GM19351 (cell line): ENCODE measurements at regions not wholly inside any gene's neighbourhood (a gene's known extent, or its start where the extent isn't known, plus 50 kb on each side); places are given as distances from the start of the nearest gene placed in this dataset.

ENCODE experiments used
- ATAC-seq: cut with Tn5 transposase; IDR thresholded peaks from one replicate; pipeline ENCODE4 v1.9.1; 2021; ENCODE audit warnings: mild to moderate bottlenecking, moderate library complexity; ENCODE audit not compliant: unreplicated experiment

DNA sequence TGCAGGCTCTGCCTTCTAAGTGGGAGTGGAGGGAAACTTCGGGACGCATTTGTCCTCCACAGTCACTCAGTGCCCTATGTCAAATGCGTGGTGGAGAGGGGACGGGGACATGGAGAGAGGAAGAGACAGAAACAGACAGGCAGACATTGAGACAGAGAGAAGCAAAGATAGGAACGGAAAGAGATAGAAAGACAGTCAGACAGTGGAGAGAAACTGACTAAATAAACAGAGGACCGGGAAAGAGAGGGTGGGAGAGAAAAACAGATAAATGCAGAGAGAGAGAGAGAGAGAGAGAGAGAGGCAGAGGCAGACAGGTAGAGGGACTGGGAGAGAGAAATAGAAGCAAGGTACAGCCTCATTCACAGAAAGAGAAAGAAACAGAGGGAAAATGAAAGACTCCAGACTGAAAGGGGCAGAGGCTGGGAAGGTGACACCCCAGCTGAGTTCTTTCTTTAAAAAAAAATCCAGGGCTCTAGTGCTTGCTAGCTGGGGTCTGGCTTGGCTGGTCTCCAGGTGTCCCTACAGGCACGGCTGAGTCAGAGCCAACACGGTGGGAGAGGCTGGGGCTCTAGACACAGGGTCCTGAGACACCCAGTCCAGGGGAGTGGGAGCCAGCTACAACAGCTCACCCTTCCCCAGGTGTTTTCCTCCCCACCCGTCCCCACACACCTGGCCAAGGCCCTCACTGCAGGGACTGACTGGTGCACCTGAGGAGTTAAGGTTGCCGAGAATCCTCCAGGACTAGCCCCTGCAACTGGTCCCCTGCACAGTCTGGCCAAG, 506.1 kb upstream of the PROK2 start:
- no peak for ATAC-seq

DNA sequence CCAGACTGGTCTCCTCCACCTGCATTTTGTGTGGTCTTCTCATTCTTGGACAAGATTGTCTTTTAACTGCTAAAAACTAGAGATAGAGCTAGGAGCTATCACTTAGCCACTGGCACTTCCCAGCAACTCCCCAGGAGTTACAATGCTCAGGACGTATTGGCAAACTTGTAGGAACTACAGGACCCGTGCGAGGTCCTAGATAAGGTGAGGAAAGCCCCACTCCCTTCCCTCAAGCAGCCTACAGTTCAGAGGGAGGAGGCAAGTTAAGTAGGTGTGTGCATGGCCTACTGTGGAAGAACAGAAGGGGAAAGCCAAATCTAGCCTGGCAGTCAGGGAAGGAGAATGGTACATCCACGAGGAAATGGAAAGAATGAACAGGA, 504.7 kb upstream of the PROK2 start:
- ATAC-seq, result no peak

DNA sequence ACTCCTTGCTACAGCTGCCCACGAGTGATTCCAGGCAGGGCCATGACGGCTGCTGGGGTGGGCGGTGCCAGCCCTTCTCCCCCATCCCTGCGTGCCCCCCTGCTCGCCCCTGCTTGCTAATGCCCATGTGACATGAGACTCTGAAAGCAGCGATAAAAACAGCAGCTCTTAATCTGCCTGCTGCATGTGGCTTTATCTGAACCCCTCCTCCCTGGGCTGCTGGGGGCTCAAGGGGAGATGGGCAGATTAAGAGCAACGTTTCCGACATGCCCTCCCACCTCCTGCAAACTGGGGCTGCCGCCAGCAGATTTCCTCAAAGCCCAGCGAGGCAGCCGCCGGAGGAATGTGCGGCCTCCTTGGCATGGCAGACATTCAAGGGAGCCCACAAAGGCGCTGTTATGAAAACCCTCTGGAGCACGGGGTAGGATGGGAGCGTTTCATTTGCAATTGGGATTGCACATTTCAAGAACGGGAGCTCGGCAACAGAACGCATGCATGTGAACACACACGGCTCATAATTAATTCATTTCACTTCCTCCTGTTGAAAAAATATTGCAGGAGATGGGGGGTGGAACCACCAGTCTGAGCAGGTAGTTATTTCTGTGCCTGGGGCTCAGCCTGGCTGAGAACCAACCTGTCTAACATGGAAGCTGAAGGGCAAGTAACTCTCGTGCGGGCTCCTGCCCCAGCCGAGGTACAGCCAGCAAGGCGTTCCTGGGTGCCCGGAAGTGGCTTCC, 504.2 kb upstream of the PROK2 start:
- ATAC-seq, result peak; percentile 73

DNA sequence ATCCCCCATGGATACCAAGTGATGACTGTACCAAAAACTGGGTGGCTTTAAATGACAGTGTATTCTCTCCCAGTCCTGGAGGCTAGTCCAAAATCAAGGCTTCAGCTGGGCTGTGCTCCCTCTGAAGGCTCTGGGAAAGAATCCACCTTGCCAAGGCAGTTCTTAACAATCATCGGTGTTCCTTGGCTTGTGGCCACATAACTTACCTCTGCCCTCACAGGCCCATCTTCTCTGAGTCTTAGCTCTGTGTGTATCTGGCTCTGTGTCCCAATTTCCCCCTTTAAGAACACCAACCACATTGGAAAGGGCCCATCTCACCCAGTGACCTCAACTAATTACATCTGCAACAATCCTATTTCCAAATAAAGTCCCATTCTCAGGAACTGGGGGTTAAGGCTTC, 503.0 kb upstream of the PROK2 start:
- no peak for ATAC-seq

DNA sequence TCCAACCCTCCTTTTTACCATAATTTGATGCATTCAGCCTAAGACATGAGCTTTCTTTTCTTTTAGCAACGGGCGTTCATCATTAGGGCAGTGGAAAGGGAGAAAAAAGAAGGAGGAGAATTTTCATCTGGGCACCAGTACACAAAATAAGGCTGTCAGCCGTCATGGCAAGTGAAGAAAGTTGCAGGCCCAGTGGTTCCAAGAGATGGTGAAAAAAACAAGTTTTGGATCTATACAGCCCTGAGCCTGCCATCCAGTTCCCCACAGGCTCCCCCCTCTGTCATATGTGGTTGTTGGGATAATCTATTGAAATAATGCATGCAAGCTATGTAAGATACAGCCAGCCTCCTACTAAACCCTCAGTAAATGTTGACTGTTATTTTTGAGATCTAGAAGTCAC, 500.6 kb upstream of the PROK2 start:
- ATAC-seq, result no peak

DNA sequence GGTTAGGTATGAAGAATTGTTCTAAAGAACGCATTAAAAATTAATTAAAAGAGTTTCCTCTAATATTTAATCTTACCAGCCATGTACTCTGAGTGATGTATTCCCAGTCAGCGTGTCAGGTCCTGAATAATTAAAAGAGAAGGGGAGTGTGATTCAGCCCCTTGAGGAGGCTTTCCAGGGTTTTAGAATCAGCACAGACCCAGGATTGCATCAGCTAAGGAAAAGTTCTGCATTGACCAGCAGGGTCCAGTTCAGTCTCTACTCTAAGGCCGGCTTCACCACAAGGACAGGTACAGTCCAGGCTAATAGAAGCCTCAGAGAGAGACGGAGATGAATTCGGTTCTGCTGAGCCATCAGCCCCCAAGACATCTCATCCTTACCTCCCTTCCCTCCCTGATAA, 499.5 kb upstream of the PROK2 start:
- no peak for ATAC-seq

DNA sequence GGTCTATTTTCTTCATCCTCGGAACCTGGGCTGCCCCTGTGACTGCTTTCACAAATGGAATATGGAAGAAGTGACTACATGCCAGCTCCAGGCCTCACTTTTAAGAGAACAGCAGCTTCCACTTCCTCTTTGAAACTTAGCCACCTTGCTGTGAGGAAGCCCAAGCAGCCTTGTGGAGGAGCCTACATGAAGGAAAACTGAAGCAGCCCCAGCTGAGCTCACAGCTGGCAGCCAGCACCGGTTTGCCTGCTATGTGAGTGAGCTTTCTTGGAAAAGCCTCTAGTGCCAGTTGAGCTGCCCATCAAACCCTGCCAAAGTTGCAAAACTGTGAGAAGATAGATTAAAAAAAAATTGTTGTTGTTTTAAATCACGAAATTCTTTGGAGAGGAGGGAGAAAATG, 498.0 kb upstream of the PROK2 start:
- no peak for ATAC-seq

DNA sequence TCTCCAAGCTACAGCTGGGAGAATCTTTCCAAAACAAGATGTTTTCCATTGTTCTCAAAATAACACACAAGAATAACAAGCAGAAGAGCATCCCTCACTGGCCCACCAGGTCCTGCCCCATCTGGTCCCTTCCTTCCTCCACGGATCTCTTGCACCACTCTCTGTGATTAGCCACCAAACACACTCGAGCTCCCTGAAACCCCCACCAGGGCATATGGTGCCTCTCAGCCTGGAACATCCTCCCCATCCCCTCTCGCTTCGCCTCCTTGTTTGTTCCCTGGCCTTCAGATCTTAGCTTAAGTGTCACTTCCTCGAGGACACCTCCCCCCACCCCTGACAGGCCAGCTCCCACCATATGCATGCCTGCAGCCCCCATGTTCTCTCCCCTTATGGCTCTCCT, 496.6 kb upstream of the PROK2 start:
- ATAC-seq, result no peak

DNA sequence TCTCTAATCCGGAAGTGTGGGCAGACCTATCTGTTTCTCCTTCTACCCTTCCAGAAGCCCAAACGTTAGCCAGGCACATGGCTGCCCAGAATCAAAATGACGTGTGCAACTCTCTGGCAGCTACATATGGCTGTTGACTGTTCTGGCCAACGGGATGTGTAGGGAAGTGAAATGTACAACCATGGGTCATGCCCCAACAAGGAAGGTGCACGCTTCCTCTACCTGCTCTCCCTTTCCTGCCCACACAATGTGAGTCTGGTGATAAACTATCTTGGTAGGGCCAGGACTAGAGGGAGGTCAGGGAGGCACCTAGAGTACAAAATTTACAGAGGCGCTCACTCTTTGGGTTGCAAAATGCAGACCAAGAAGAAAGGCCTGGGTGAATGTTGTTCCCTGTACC, 495.9 kb upstream of the PROK2 start:
- ATAC-seq, result no peak

DNA sequence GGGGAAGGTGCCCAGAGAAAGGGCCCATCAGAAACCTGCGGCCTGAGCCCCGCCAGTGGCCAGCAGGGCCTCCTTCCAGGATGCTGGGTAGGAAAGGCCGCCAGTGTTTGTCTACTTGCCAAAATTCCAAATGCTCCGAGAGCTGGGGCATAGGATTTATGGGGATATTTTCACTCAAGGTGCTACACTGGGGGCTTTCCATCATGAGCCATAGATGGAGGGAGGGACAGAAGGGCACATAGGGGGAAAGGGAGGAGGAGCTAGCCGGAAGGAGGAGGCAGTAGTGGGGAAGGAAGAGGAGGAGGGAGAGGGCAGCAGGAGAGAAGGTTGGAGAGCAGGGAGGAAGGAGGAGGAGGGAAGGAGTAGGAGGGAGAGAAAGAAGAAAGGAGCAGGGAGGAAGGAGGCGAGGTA, 494.7 kb upstream of the PROK2 start:
- no peak for ATAC-seq

DNA sequence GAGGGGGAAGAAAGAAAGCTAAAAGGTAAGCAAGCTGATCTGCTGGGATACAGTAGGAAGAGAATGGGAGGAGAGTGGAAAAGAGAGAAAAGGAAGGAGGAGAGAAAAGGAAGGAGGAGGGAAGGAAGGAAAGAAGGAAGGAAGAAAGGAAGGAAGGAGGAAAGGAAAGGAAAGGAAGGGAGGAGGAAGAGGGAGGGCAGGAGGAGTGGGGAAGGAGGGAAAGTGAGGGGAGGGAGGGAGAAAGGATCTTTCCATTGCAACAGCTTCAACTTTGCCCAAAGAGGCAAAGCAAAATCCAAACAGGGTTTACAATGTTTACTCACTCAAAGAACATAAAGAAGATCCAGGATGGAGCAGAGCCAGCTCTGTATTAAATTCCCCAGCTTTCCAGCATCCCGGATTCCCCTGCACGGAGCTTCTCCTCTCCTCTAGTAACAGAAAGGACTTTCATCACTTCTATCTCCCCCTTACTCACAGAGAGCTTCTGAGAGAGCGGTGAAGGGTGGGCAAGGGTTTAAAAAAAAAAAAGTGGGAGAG, 494.2 kb upstream of the PROK2 start:
- no peak for ATAC-seq

DNA sequence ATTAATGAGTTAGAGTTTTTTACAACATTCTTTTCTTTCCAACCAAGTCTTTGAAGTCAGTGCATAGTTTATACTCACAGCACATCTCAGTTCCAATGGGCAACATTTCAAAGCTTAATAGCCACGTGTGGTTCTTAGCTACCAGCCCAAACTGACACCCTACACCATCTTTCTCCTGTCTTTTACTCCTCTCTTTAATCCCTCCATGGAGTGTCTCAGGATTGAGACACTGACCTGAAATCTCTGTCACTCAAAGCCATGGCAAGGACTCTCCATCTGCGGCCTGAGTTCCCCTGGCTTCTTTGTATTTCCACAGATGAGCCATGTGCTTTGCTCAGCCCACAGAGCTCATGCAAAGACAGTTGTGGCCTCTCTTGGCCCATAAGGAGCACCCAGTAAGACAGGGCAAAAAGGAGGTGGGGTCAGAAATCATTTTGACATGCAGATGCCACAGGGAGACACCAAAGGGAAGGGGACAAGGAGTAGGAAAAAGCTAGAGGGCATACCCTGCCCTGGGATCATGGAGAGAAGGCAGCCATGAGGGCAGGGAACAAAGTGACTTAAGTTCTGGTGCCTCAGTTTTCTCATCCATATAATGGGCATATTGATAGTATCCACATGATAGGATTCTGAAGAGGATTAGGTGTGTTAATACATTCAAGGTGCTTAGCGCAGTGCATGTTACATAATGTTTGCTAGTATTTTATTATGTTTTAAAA, 493.6 kb upstream of the PROK2 start:
- ATAC-seq, result no peak

DNA sequence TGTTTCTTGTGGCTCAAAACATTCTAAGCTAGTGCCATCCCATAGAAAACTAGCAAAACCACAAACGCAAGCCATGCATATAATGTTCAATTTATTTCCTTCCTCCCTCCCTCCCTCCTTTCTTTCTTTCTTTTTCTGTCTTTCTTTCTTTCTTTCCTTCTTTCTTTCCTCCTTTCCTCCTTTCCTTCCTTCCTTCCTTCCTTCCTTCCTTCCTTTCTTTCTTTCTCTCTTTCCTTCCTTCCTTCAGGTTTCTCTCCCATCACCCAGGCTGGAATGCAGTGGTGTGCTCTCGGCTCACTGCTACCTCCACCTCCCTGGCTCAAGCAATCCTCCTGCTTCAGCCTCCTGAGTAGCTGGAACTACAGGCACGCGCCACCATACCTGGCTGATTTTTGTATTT, 492.8 kb upstream of the PROK2 start:
- ATAC-seq, result no peak

DNA sequence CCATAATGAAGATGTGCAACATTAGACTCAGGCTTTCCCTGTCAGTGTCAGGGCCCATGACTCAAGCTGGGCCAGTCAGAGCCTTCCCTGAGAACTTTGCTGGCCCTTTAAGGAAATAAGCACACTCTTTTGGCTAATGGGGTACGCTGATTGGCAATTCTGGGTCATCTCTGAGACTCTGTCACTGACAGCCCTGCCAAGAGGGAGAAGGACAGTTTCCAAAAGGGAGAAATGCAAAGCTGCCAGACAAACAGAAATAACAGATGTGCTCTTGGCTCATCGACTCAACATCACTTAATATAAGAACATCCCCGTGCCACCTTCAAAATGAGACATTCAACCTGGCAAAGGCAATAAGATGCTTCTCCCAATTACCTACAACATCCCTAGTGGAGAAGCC, 491.9 kb upstream of the PROK2 start:
- ATAC-seq, result no peak

DNA sequence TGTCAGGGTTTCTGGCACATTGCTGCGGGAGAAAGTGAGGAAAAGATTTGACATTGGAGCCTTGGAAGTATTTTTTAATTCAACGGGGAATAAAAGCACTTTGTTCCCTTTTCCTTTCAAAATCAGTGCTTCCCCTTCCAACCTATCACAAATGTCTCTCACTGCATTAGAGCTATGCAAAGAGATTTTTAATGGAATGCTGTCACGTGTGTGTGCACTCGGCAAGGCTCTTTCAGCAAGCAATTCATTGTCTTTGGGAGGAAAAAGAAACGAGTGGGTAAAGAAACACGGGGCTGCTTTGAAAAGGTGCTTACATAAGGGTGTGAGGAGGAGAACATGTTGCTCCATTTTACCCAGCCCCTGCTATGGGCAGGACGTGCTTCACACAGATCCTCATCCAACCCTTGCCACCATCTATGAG, 490.4 kb upstream of the PROK2 start:
- ATAC-seq, result no peak

DNA sequence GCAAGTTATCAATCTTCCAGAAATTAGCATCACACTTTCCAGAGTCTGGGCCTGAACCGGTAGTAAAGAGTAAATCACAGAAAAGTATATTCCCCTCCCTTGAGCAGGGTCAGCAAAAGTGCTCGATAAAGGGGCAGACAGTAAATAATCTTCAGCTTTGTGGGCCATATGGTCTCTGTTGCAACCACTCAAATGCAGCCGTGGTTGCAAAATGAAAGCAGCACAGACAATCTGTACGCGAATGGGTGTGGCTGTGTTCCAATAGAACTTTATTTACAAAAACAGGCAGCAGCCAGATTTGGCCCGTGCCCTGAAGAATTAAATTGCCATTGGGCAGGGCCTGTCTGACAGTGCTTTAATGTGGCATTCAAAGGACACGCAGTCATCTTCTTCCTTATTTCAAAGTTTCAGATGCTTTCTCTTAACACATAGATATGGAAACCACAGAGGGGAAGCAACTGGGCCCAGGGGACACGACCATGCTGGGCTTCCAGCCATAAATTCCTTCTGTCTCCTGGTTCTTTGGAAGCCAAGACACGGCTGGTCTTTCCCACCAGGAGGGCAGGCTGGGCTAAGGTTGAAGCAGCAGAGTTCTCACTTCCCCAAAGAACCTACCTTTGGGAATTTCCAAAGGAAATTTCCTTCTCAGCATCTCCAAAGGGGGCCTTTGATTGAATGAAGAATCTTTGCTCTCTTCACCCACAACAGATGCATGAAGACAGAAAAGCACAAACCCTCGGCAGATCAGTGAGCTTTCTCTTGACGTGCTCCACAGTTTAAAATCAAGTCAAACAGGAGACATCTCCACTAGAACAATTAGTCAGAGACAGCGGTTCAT, 489.8 kb upstream of the PROK2 start:
- peak; percentile 50 for ATAC-seq

DNA sequence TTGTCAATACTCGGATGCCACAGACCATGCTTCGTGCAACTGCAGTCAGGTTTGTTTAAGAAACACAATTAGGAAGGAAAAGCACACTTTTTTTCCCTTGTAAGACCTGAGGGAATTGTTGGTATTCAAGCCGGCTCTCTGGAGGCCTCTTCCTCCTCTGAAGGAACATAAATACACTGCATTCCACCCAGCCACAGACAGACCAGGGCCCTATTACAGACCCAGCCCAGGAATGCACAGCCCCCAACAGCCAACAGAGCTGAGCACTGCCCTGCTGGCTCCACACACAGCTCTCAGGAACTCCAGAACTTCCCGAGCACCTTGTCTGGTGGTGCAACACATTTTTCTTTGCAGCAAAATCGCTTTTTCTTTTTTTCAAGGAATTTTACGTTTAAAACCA, 488.7 kb upstream of the PROK2 start:
- ATAC-seq, result no peak

DNA sequence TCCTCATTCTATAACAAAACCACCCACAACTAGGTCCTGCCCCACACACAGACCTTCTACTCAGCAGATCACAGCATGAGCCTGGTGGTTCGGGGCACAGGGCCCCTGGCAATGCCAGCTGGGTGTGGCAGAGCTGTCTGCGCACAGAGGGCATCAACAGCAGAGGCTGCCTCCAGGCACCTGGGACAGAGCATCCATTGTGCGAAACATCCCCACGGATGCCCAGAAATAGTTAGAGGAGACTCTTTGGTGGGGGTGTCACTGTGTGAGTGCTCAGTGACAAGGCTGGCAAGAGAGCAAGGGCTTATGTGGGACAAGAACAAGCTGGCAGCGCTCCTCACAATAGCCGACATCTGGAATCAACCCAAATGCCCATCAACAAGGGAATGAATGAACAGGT, 487.4 kb upstream of the PROK2 start:
- no peak for ATAC-seq

DNA sequence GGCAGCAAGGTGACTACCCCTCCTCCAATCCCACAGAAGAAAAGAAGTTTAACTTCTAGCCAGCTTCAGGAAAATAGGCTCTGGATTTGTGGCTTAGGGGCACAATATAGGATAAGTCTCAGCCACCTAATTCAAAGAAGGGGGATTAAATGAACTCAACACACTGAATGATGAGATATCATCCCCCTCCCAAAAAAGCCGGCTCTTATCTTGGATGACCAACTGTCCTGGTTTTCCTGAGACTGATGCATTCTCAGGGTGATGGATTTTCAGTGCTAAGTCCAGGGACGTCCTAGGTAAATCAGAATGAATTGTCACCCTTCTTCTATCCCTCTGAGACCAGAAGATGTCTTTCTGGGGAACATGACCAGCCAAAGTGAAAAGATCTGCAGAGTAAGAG, 487.0 kb upstream of the PROK2 start:
- ATAC-seq, result no peak

DNA sequence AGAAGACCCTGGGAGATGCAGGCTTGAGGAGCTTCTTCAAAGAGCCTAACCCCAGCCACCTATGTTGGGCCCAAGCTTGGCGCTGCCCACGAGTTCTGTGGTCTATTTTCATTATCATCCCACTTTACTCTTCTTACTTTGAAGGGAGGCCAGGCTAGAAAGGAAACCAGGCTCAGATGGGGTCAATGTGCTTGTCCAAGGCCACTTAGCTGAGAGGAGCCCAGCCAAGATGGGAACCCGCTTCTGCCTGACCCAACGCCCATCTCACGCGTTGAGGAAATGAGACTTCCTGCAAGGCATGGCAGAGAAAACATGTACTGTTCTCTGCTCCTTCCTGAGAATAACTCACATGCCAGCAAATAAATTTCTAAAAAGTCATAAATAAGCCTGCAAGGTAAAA, 486.3 kb upstream of the PROK2 start:
- ATAC-seq, result no peak

DNA sequence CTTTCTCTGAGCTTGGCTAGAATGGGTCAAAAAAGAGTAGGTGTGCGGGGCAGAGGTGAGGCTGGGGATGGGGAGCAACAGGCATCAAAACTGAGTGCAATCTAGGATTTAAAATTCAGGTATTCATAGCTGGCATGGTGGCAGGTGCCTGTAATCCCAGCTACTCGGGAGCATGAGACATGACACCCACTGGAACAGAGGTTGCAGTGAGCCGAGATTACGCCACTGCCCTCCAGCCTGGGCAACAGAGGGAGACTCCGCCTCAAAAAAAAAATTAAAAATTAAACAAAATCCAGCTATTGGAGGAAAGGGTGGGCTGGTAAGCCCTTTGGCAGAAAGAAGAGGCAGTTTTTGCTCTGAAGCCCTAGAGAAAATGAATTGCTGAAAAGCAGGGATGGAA, 485.8 kb upstream of the PROK2 start:
- no peak for ATAC-seq
